NCI-H187 (cell line): ENCODE measurements at regions not wholly inside any gene's neighbourhood (a gene's known extent, or its start where the extent isn't known, plus 50 kb on each side); places are given as distances from the start of the nearest gene placed in this dataset.

Experiments used
- DNase-seq, 2 experiments: peaks; one replicate each; lab custom pipeline; 2025; lab: John Stamatoyannopoulos, UW

DNA sequence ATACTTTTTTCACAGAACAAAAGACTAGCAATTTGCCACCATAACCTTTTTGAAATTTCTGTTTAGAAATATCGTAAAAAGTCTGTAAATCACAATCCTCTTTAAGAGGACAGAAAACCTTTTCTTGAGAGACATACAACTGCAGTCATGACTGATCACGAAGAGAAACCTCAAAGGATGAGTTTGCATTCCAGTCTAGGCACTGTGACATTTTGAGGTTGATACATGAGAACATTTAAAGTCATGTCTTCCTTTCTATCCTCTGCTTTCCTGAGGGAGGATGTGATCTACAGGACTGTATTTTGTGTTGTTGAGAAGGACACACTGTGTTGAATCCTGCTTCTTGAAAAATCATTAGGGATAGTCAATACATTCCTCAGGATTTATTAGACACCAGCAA, 476.7 kb upstream of the CCDC179 start:
- DNase-seq, result no peak

GRCh38 chr11:23353611-23354010, 493.3 kb upstream of the CCDC179 start:
- DNase-seq, result no peak

GRCh38 chr11:23359297-23359696, 499.0 kb upstream of the CCDC179 start:
- no peak for DNase-seq

GRCh38 chr11:23364076-23364475, 503.8 kb upstream of the CCDC179 start:
- no peak for DNase-seq

DNA sequence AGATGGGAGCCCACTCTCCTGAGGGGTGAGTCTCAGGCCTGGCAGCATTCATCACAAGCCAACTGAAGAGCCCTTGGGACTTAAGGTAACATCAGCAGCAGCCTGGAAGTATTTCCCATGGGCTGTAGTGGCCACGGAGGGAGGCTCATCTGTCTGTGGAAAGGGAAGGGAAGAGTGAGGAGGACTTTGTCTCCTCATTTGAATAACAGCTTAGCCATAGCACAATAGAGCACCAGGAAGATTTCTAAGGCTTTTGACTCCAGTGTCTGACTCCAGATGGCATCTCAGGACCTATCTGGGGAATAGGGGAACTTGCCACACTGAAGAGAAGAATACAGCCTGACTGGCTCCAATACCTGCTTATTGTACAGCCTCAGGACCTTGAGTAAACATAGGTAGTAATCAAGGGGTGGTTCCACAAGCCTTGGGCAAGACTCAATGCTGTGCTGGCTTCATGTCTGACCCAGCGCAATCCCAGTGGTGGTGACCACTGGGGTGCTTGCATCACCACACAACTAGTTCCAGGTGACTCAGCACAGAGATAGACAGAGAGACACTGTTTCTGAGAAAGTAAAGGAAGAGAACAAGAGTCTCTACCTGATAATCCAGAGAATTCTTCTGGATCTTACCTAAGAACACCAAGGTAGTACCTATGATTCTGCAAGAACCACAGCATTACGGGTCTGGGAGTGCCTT, 510.5 kb upstream of the CCDC179 start:
- no peak for DNase-seq

- no peak for DNase-seq
Measured at GRCh38 chr11:23377909-23378308, 517.6 kb upstream of the CCDC179 start.

DNA sequence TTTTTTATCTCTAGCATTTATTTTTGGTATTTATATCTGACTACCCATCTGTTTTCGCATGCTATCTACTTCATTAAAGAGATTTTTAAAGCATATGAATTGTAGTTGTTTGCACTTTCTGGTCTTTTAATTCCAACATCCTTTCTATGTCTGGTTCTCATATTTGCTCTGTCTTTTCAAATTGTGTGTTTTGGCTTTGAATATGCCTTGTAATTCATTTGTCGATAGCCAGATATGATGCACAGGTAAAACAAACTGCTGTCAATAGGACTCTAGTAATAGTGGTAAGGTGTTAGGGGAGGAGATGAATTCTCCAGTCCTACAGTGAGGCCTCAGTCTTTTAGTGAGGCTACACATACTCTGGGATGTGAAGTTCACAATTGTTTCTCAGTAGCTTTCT, 530.8 kb upstream of the CCDC179 start:
- DNase-seq, result no peak

DNA sequence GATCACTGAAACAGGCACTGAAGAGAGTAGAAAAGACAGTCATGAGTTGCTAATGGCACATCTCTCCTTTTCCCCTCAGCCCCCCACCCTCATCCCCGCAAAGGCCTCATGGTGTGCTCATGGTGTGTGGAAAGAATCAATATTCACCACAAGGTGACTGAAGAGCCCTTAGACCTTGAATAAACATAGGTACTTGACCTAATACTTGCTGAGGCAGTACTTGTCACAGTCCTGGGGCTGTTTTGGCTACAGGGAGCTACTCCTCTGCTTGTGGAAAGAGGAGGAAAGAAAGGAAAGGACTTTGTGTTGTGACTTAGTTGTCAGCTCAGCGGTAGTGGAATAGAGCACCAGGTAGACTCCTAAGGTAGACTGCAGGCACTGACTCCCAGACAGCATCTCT, 537.8 kb upstream of the CCDC179 start:
- DNase-seq, result peak; percentile 13 to 61

GRCh38 chr11:23399995-23400394, 539.7 kb upstream of the CCDC179 start:
- no peak for DNase-seq

DNA sequence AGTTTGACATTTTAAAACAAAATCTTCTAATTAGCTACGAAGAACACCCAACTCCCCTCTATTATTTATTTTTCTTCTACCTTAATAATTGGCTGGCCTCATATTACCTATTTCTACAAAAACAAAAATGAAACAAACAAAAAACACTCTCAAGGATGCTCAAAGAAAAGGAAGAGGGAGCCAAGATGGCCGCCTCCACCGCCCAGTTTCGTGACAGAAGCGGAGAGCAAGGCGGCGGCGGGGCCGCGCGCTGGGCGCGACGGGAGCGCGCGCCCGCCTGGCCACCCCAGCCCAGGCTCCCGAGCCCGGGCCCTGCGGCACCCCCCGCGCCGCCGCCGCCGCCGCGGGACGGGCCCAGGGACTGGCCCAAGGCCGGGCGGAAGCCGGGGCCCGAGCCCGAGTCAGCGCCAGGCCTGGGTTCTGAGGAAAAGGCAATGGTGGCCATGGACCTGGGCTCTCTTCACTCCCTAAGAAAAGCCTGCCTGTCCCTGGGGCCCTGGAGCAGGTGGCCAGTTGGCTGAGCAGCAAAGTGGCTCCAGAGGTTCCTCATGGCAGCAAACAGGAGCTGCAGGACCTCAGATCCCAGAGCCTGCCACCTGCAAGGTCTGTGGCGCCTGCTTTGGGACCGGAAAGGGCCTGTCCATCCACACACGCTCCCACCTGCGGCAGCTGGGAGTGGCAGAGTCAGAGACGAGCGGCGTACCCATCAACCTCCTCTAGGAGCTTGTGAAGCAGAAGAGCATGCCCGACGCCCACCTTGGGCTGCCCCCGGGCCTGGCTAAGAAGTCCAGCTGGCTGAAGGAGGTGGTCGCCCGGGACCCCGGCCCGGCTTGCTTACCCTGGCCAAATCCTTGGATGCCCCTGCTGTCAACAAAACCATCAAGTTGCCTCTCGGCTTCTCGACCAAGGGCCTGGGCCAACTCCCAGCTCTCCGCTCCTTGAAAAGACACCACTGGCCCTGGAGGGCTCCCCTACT, 543.2 kb upstream of the CCDC179 start:
- DNase-seq, result no peak

DNA sequence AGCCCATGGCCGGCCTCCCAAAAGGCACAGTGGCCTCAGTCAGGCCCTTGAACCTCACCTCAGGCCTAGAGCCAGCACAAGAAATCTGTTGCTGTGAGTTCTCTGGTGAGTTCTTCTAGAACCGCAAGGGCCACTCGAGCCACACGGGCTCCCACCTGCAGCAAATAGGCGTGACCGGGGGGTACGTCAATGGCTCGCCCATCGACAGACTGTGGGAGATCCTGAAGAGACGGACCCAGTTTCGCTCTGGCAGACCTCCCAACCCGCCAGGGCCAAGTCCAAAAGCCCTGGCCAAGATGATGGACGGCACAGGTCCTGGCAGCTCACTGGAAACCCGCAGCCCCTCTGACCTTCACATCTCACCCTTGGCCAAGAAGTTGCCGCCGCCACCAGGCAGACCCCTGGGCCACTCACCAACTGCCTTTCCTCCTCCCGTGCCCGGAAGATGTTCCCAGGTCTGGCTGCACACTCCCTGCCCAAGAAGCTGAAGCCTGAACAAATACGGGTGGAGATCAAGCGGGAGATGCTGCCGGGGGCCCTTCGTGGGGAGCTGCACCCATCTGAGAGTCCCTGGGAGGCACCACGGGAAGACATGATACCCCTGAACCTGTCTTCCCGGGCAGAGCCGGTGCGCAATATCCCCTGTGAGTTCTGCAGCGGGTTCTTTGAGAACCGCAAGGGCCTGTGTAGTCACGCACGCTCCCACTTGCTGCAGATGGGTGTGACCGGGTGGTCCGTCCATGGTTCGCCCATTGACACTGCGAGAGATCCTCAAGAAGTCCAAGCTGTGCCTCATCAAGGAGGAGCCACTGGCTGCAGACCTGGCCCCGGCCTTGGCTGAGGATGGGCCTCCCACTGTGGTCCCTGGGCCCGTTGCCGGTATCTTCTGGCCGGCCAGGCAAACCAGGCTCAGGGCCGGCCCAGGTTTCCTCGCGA, 544.2 kb upstream of the CCDC179 start:
- no peak for DNase-seq

DNA sequence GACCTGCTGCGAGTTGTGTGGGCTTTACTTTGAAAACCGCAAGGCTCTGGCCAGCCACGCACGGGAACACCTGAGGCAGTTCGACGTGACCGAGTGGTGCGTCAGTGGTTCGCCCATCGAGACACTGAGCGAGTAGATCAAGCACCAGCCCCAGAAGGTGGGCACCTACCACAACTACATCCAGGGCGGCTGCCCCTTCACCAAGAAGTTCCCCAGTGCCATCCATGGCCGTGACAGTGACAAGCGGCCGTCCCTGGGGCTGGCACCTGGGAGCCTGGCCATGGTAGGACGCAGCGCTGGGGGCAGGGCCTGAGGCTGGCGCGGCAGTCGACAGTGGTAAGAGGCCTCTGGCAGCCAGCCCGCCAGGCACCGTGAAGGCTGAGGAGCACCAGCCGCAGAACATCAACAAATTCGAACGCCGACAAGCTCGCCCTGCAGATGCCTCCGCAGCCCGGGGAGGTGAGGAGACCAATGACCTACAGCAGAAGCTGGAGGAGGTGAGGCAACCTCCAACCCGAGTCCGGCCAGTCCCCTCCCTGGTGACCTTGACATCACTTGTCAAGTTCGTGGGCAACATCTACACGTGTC, 545.2 kb upstream of the CCDC179 start:
- no peak for DNase-seq

GRCh38 chr11:23406131-23406819, 546.0 kb upstream of the CCDC179 start:
- no peak for DNase-seq

- DNase-seq, result no peak
Measured at GRCh38 chr11:23413057-23413456, 552.8 kb upstream of the CCDC179 start.

DNA sequence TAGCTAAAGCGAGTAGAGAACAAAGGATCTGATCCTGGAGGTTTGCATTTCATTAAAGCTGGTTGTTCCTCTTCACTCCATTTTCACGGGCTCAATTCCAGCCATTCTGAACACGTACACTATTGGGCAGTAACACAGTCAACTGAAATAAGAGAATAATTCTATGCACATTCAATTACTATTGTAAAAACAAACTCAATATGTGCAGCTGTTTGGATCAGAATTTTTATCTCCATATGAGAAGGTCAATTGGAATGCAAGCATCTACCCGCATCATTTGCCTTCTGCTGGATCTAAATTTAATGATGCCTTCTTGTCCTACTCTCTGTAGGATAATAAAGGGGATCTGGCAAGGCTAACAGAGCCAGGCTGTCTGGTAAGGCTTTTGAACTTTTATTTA, 562.8 kb upstream of the CCDC179 start:
- DNase-seq, result no peak

GRCh38 chr11:23423656-23424055, 563.4 kb upstream of the CCDC179 start:
- DNase-seq, result no peak

DNA sequence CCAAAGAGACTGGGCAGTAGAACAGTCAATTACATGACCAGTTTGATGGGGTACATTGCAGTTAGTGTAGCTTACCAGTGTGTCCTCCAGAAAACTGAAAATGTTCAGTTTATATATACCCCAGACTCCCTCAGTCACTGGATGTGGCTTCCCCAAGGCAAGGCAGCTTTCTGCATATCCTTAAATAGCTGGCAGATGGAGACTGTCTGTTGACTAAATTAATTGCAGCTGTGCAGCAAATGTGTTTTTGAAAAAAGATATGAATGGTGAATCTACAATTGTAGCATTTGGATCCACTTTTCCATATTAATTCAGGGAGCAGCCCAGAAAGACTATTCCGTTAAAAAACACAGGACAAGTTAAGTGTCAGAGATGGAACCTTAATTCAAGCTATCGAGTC, 565.1 kb upstream of the CCDC179 start:
- DNase-seq, result no peak

- no peak for DNase-seq
Measured at GRCh38 chr11:23429569-23429968, 569.3 kb upstream of the CCDC179 start.

GRCh38 chr11:23453522-23453921, 593.2 kb upstream of the CCDC179 start:
- DNase-seq, result no peak

DNA sequence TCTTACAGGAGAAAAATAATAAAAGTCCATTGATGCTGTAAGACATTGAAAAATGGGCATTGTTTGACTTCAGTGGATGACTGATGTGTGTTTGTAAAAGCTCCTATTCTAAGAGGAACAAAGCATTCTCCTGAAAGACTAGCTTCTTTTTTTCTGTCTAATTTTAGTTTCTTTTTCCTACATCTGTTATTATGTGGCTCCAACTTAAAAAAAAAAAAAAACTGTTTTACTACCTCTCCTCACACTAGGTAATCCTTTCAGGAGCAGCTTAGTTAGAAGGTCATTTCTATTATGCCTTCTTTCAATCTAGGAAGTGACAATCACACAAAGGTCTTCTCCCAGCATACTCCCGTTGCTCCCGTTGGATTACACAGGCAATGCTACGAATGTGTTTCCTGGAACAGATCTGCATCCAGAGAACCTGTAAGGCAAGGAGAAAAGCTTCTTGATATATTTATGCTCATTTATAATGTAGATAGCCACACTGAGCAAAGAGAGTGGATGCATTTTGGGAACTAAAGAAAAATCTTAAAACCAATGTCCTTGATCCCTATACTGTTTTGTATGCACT, 595.1 kb upstream of the CCDC179 start:
- DNase-seq, result no peak

- DNase-seq, result no peak
Measured at GRCh38 chr11:23457641-23458040, 597.4 kb upstream of the CCDC179 start.
